Omental fat pad (tissue), 3 donors: ENCODE measurements at regions not wholly inside any gene's neighbourhood (a gene's known extent, or its start where the extent isn't known, plus 50 kb on each side); places are given as distances from the start of the nearest gene placed in this dataset.
"Not testable (repeated sequence)": the region's sequence is repeated elsewhere in the genome, so short reads cannot be mapped to it uniquely, and the experiment has no call there.

Experiments used
- ATAC-seq: fragments of 150-250 bp; one replicate; pipeline ENCODE4 v1.9.1; 2016; ENCODE audit warnings: mild to moderate bottlenecking, moderate library complexity; ENCODE audit not compliant: low FRiP score
- DNase-seq: peaks from one replicate; pipeline ENCODE4 v3.0.0-alpha.2; 2019; ENCODE audit warnings: low spot score
- TF ChIP-seq, protein P1 (sequence below), 3 donors: fragments of 450-650 bp; IDR thresholded peaks; one replicate each; pipeline ENCODE4 v1.5.1; 2016 to 2017; ENCODE audit warnings: antibody characterized with exemption in 3 of 3, mild to moderate bottlenecking in 3 of 3, moderate library complexity in 2 of 3

DNA sequence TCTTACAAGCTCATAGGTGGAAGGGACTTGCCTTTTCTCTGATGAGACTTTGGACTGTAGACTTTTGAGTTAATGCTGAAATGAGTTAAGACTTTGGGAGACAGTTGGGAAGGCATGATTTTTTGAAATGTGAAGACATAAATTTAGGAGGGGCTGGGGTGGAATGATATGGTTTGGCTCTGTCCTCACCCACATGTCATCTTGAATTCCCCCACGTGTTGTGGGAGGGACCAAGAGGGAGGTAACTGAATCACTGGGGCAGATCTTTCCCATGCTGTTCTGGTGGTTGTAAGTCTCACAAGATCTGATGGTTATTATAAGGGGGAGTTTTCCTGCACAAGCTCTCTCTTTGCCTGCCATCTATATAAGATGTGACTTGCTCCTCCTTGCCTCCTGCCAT, 777.9 kb downstream of the CENPC start:
- TF ChIP-seq, protein P1, sequence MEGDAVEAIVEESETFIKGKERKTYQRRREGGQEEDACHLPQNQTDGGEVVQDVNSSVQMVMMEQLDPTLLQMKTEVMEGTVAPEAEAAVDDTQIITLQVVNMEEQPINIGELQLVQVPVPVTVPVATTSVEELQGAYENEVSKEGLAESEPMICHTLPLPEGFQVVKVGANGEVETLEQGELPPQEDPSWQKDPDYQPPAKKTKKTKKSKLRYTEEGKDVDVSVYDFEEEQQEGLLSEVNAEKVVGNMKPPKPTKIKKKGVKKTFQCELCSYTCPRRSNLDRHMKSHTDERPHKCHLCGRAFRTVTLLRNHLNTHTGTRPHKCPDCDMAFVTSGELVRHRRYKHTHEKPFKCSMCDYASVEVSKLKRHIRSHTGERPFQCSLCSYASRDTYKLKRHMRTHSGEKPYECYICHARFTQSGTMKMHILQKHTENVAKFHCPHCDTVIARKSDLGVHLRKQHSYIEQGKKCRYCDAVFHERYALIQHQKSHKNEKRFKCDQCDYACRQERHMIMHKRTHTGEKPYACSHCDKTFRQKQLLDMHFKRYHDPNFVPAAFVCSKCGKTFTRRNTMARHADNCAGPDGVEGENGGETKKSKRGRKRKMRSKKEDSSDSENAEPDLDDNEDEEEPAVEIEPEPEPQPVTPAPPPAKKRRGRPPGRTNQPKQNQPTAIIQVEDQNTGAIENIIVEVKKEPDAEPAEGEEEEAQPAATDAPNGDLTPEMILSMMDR (IDR thresholded peaks at IDR 0.05), result no peak
- no peak for DNase-seq
- no peak for ATAC-seq

DNA sequence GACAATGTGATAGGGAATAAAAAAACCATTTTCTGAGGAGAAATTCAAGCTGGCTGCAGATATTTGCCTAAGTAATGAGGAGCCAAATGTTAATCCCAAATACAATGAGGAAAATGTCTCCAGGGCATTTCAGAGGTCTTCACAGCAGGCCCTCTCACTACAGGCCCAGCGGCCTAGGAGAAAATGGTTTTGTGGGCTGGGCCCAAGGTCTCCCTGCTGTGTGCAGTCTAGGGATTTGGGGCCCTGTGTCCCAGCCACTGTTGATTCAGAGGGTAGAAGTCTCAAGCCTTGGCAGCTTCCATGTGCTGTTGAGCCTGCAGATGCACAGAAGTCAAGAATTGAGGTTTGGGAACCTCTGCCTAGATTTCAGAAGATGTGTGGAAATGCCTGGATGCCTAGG, 778.7 kb downstream of the CENPC start:
- TF ChIP-seq, protein P1 (IDR thresholded peaks at IDR 0.05), result no peak

DNA sequence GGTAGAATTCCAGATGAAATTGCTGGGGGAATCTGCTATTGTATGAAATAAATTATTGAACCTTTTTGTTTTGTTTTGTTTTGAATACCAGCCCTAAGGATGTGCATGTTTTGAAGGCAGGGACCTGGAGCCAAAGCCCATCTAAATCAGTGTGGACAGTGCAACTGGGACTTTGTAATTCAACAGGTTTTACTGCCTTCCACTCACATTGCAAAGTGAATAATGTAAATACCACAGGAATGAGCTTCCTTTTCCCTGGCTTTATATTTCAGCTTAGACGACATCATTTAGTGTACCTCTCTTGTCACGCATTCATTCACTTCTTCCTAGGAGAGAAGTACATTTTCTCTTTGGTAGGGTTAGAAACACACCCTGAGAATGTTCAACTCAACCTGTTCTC, 795.0 kb downstream of the CENPC start:
- DNase-seq, result no peak
- no peak for ATAC-seq
- TF ChIP-seq, protein P1 (IDR thresholded peaks at IDR 0.05), result no peak

More for the DNA sequence above, 778.7 kb downstream of the CENPC start:
- ATAC-seq (no peak), DNase-seq (no peak)

DNA sequence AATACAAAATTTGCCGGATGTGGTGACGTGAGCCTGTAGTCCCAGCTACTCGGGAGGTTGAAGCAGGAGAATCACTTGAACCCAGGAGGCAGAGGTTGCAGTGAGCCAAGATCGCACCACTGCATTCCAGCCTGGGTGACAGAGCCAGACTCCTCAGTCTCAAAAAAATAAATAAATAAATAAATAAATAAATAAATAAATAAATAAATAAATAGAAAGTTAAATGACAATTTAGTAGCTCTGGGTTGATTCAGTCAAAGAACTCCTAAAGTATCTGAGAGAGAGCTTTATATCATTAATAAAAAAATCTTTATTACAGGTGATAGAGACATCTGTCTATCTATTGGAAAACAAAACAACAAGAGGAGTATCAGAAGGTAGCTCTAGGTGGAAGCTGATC, 798.4 kb downstream of the CENPC start:
- not testable (repeated sequence) for DNase-seq, ATAC-seq

DNA sequence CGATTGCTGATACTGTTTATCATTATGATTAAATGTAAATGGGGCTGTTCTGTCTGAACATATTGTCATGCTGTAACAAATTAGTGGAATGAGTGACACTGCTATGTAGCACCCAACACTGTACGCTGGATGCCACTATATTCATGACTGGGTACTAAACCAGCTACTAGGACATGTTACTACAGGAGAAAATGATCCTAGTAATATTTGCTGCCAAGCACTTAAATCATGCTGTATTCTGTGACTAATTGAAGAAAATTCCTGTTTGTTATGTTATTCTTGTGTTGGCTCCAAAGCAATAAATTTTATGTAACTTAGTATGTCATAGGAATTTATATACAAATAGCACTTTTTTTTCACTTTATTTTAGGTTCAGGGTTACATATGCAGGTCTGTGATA, 804.2 kb downstream of the CENPC start:
- ATAC-seq, result no peak
- TF ChIP-seq, protein P1 (IDR thresholded peaks at IDR 0.05), result no peak

DNA sequence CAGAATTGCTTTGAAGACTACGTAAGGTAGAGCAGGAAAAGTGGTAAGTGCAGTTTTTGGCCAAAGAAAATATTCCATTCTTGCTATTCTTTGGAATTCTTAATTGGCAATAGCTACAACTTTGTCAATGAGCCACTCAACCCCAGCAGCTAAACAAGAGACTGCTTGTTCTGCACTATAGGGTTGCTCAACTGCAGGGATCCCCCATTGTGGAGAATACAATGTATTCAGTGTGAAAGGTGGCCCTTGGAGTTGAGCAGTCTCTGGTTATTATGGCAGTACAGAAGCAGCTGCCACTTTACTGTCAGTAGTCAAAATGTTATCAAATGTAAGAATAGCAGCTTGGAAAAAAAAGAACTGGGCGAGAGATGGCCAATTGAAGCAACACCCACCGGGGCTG, 808.7 kb downstream of the CENPC start:
- TF ChIP-seq, protein P1 (IDR thresholded peaks at IDR 0.05), result no peak
- ATAC-seq (no peak), DNase-seq (no peak)

More for the DNA sequence above, 804.2 kb downstream of the CENPC start:
- no peak for DNase-seq

DNA sequence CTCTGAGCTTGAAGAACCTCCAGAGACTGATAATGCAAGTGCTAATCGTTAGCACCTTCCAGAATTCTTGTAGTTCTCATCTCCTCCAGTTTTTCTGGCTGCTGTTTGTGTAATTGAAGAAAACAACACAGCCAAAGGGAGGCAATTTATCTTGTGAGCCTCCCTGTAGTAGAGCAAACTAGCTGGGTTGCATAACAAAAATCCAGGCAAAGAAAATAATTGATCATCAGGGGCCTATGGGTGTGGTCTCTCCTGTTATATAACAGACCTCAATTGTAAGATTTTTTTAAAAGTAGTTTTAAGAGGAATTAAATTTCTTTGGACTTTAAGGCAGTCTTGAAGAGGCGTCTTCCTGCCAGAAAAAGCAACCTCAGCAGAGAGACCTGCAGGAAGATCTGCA, 817.0 kb downstream of the CENPC start:
- ATAC-seq, result no peak

DNA sequence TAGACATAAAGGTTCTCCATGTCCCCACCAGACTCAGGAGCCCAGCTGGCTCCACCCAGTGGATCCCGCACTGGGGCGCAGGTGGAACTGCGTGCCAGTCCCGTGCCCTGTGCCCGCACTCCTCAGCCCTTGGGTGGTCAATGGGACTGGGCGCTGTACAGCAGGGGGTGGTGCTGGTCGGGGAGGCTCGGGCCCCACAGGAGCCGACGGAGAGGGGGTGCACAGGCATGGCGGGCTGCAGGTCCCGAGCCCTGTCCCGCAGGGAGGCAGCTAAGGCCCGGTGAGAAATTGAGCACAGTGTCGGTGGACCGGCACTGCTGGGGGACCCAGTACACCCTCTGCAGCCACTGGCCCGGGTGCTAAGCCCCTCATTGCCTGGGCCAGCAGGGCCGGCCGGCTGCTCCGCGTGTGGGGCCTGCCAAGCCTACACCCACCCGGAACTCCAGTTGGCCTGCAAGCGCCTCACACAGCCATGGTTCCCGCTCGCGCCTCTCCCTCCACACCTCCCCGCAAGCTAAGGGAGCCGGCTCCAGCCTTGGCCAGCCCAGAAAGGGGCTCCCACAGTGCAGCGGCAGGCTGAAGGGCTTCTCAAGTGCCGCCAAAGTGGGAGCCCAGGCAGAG, 832.9 kb downstream of the CENPC start:
- not testable (repeated sequence) for DNase-seq, ATAC-seq

More for the DNA sequence above, 817.0 kb downstream of the CENPC start:
- TF ChIP-seq, protein P1 (IDR thresholded peaks at IDR 0.05), result no peak
- no peak for DNase-seq
